ENCODE measurements at regions not wholly inside any gene's neighbourhood (a gene's known extent, or its start where the extent isn't known, plus 50 kb on each side); places are given as distances from the start of the nearest gene placed in this dataset.

DNA sequence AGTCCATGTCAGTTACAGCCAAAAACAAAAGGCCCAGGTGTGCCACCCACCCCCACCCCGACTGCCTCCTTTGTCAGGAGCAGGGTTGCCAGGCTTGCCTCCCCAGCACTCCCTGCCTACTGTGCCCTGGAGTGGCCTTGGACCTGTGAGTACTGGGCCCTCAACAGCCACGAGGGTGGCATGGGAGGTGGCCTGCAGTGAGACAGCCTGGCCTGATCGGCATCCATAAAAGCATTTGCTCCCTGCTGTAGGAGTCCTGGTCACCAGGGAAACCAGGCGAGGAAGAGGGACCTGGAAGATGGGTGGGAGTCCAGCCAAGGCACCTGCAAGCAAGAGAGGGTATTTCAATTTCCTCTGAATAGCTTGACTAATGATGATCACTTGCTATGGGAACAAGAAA lies 56.4 kb upstream of the KCNMB2 start:
- H3K27me3 Mint-ChIP-seq (ENCODE audit: low read depth, poor library complexity), result no peaks in the 10 kb centered on the region
- no peak overlapping the region for H3K4me3 Mint-ChIP-seq
- no peak overlapping the region for H3K27ac Mint-ChIP-seq
- TF ChIP-seq, protein P1, sequence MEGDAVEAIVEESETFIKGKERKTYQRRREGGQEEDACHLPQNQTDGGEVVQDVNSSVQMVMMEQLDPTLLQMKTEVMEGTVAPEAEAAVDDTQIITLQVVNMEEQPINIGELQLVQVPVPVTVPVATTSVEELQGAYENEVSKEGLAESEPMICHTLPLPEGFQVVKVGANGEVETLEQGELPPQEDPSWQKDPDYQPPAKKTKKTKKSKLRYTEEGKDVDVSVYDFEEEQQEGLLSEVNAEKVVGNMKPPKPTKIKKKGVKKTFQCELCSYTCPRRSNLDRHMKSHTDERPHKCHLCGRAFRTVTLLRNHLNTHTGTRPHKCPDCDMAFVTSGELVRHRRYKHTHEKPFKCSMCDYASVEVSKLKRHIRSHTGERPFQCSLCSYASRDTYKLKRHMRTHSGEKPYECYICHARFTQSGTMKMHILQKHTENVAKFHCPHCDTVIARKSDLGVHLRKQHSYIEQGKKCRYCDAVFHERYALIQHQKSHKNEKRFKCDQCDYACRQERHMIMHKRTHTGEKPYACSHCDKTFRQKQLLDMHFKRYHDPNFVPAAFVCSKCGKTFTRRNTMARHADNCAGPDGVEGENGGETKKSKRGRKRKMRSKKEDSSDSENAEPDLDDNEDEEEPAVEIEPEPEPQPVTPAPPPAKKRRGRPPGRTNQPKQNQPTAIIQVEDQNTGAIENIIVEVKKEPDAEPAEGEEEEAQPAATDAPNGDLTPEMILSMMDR (IDR thresholded peaks at IDR 0.05), result no peak
- no peaks in the 10 kb centered on the region for H3K36me3 Mint-ChIP-seq (ENCODE audit: low read depth)
- peaks cover 25% of the 10 kb centered on the region for H3K4me1 Mint-ChIP-seq
- H3K9me3 Mint-ChIP-seq, result no peaks in the 10 kb centered on the region
- DNase-seq, result no peak

DNA sequence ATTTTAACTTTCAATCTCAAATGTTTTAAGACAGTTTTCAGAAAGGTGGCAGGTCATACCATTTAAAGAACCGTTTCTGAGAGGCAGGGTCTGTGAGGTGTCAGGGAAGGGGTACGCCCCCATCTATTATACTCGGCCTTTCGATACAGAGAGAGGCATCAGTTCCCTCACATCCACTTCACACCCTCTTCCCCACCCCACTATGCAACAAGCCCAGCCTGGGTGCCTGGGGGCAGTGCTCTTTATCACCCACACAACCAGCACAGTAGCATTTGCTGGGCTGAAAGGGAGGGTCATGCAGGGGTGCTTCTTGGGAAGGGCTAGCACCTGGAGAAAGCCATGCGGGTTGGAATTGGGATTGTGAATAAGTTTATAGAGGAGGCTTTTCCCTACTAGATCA lies 56.0 kb upstream of the KCNMB2 start:
- Mint-ChIP-seq H3K36me3 (ENCODE audit: low read depth) (no peaks in the 10 kb centered on the region), H3K4me3 (no peak overlapping the region), H3K27ac (no peak overlapping the region), H3K4me1 (peaks cover 25% of the 10 kb centered on the region), H3K9me3 (no peaks in the 10 kb centered on the region), H3K27me3 (ENCODE audit: low read depth, poor library complexity) (no peaks in the 10 kb centered on the region)
- TF ChIP-seq, protein P1 (IDR thresholded peaks at IDR 0.05), result no peak
- DNase-seq, result no peak

DNA sequence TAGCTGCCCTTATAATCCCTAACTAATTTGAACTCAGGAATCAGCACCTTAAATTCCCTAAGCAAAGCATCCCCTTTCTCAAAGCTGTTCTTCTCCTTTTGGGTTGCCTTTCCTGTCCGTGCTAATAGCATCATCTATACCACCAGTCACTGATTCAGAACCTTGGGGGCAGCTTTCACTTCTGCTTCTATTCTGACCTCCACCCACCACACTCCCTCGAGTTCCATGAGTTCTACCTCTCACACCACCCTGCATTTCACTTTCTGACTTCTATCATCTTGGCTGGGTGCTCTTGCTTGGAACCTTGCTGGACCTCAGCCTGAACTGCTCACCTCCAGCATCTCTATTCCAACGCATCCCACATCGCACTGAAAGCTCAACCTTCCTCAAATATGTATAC lies 55.4 kb upstream of the KCNMB2 start:
- Mint-ChIP-seq H3K36me3 (ENCODE audit: low read depth) (no peaks in the 10 kb centered on the region), H3K9me3 (no peaks in the 10 kb centered on the region), H3K4me3 (no peak overlapping the region), H3K27ac (no peak overlapping the region), H3K27me3 (ENCODE audit: low read depth, poor library complexity) (no peaks in the 10 kb centered on the region), H3K4me1 (peaks cover 25% of the 10 kb centered on the region)
- TF ChIP-seq, protein P1 (IDR thresholded peaks at IDR 0.05), result no peak
- DNase-seq, result no peak

DNA sequence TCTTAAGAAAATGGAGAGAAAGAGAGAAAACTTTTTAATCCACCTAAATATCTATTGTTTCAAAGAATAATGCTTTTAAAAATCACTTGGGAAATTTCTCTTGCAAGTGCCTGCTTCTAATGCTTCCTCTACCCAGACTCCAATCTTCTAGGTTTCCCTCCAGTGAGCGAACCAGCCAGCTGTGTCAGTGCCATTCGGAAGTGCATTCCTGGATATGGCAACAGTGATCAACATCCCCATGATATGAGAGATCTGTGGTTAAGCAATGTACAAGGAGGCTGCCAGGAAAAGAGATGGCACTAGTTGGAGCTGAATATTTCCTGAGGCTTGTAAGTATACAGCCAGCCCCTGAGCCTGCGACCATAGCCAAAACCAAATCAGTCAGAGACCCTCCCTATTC lies 53.3 kb upstream of the KCNMB2 start:
- no peaks in the 10 kb centered on the region for H3K9me3 Mint-ChIP-seq
- no peaks in the 10 kb centered on the region for H3K27me3 Mint-ChIP-seq (ENCODE audit: low read depth, poor library complexity)
- peaks cover 32% of the 10 kb centered on the region for H3K4me1 Mint-ChIP-seq
- H3K36me3 Mint-ChIP-seq (ENCODE audit: low read depth), result no peaks in the 10 kb centered on the region
- TF ChIP-seq, protein P1 (IDR thresholded peaks at IDR 0.05), result no peak
- H3K4me3 Mint-ChIP-seq, result no peak overlapping the region
- H3K27ac Mint-ChIP-seq, result no peak overlapping the region
- DNase-seq, result no peak

DNA sequence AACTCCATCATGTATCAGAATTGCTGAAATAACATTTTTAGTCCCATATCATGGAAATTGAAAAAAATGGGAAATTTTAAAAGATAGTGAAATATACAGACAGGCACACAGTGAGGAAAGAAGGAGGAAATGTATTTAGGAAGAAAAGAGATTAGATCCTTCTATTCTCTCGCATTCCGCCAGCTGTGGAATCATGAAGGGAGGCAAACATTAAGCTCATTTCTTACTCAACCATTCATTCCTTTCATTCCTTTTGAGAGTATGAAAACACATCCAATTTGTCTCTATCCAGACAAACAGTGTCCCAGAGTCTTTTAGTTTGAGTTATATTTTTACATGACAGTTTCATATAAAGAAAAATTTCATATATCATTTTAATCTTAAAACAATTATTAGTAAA lies 52.5 kb upstream of the KCNMB2 start:
- H3K4me1 Mint-ChIP-seq, result peaks cover 32% of the 10 kb centered on the region
- no peak overlapping the region for H3K4me3 Mint-ChIP-seq
- H3K9me3 Mint-ChIP-seq, result no peaks in the 10 kb centered on the region
- no peaks in the 10 kb centered on the region for H3K36me3 Mint-ChIP-seq (ENCODE audit: low read depth)
- no peak for DNase-seq
- TF ChIP-seq, protein P1 (IDR thresholded peaks at IDR 0.05), result no peak
- no peaks in the 10 kb centered on the region for H3K27me3 Mint-ChIP-seq (ENCODE audit: low read depth, poor library complexity)
- no peak overlapping the region for H3K27ac Mint-ChIP-seq

DNA sequence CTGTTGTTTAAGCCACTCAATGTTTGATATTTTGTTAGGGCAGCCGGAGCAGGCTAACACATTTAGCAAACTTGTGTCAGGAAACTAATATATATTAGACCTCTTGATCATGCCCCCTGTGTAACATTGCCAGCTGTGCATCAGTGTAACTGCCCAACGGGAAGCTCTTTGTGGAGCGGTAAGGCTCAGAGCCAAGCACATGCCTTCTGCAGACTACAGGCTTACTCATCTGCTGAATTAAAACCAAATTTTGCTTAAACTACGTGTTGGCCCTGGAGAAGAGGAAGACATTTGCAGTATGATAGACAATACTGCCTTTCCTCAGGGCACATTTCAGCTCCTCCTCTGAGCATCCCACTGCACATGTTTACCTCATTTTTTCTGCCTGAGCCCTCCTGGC lies 50.5 kb upstream of the KCNMB2 start:
- no peaks in the 10 kb centered on the region for H3K9me3 Mint-ChIP-seq
- no peak overlapping the region for H3K4me3 Mint-ChIP-seq
- no peak for DNase-seq
- H3K36me3 Mint-ChIP-seq (ENCODE audit: low read depth), result no peaks in the 10 kb centered on the region
- H3K27ac Mint-ChIP-seq, result no peak overlapping the region
- H3K27me3 Mint-ChIP-seq (ENCODE audit: low read depth, poor library complexity), result peaks cover 4% of the 10 kb centered on the region
- TF ChIP-seq, protein P1 (IDR thresholded peaks at IDR 0.05), result no peak
- peaks cover 29% of the 10 kb centered on the region for H3K4me1 Mint-ChIP-seq
